ENCODE measurements at regions not wholly inside any gene's neighbourhood (a gene's known extent, or its start where the extent isn't known, plus 50 kb on each side); places are given as distances from the start of the nearest gene placed in this dataset.

- H3K9me3 ChIP-seq = peaks cover 0 to 7% (median 0%) of the 10 kb centered on the region in 8 donors
- no peak overlapping the region for H3K4me3 ChIP-seq
- no peaks in the 10 kb centered on the region for H3K27me3 ChIP-seq (replicated peaks in 1 of 7)
- no peaks in the 10 kb centered on the region for H3K36me3 ChIP-seq
- H3K4me1 ChIP-seq = no peaks in the 10 kb centered on the region
- TF ChIP-seq POLR2AphosphoS5 (IDR thresholded peaks at IDR 0.05) = no peak
- no peak for TF ChIP-seq POLR2A (IDR thresholded peaks at IDR 0.05)
- no peak for TF ChIP-seq CTCF (IDR thresholded peaks at IDR 0.05 in 8 of 11, conservative IDR thresholded peaks at IDR 0.05 in 3 of 11)
- DNase-seq = no peak
- intact Hi-C loops (cut with DNase I; ENCODE audit: low total_unique reads) = no loop called here
- 24 to 46% (median 39%) methylated on average over 1 of the region's 1 CpG for WGBS, 5 donors
- no peak overlapping the region for H3K27ac ChIP-seq
Measured at GRCh38 chr6:126618639-126619343, 278.9 kb downstream of the CENPW start.

- Histone ChIP-seq H3K4me1 (no peaks in the 10 kb centered on the region), H3K9me3 (no peaks in the 10 kb centered on the region), H3K27ac (no peak overlapping the region), H3K27me3 (replicated peaks in 1 of 7) (no peaks in the 10 kb centered on the region), H3K36me3 (no peaks in the 10 kb centered on the region), H3K4me3 (no peak overlapping the region)
- intact Hi-C loops (cut with DNase I; ENCODE audit: low total_unique reads) = no loop called here
- no peak for DNase-seq
- 17 to 33% (median 25%) methylated on average over 1 of the region's 1 CpG for WGBS, 5 donors
- TF ChIP-seq POLR2AphosphoS5 (IDR thresholded peaks at IDR 0.05) (no peak), POLR2A (IDR thresholded peaks at IDR 0.05) (no peak), CTCF (IDR thresholded peaks at IDR 0.05 in 8 of 11, conservative IDR thresholded peaks at IDR 0.05 in 3 of 11) (no peak)
Measured at GRCh38 chr6:126620719-126621118, 280.8 kb downstream of the CENPW start.

- no peaks in the 10 kb centered on the region for H3K9me3 ChIP-seq
- DNase-seq = no peak
- no peaks in the 10 kb centered on the region for H3K27me3 ChIP-seq (replicated peaks in 1 of 7)
- H3K36me3 ChIP-seq = no peaks in the 10 kb centered on the region
- WGBS, 5 donors = 67 to 85% (median 74%) methylated on average over 2 of the region's 2 CpGs
- no peaks in the 10 kb centered on the region for H3K4me1 ChIP-seq
- no peak overlapping the region for H3K27ac ChIP-seq
- no peak overlapping the region for H3K4me3 ChIP-seq
- TF ChIP-seq POLR2A (IDR thresholded peaks at IDR 0.05) (no peak), CTCF (IDR thresholded peaks at IDR 0.05 in 8 of 11, conservative IDR thresholded peaks at IDR 0.05 in 3 of 11) (no peak), POLR2AphosphoS5 (IDR thresholded peaks at IDR 0.05) (no peak)
- intact Hi-C loops (cut with DNase I; ENCODE audit: low total_unique reads) = no loop called here
Measured at GRCh38 chr6:126625019-126625418, 285.1 kb downstream of the CENPW start.

- H3K9me3 ChIP-seq = no peaks in the 10 kb centered on the region
- H3K4me3 ChIP-seq = no peak overlapping the region
- no peaks in the 10 kb centered on the region for H3K27me3 ChIP-seq (replicated peaks in 1 of 7)
- intact Hi-C loops (cut with DNase I; ENCODE audit: low total_unique reads) = no loop called here
- no peaks in the 10 kb centered on the region for H3K4me1 ChIP-seq
- no peak overlapping the region for H3K27ac ChIP-seq
- no peak for DNase-seq
- H3K36me3 ChIP-seq = no peaks in the 10 kb centered on the region
- TF ChIP-seq CTCF (IDR thresholded peaks at IDR 0.05 in 8 of 11, conservative IDR thresholded peaks at IDR 0.05 in 3 of 11) = no peak
- TF ChIP-seq POLR2A (IDR thresholded peaks at IDR 0.05) = no peak
- TF ChIP-seq POLR2AphosphoS5 (IDR thresholded peaks at IDR 0.05) = no peak
- 63 to 78% (median 66%) methylated on average over 3 of the region's 3 CpGs for WGBS, 5 donors
Measured at GRCh38 chr6:126628125-126628524, 288.2 kb downstream of the CENPW start.

Data from spleen (tissue), 11 donors.